ENCODE measurements at regions not wholly inside any gene's neighbourhood (a gene's known extent, or its start where the extent isn't known, plus 50 kb on each side); places are given as distances from the start of the nearest gene placed in this dataset.

- no peak for DNase-seq (ENCODE audit: low read depth)
- no peak overlapping the region for H3K4me3 ChIP-seq (ENCODE audit: low read depth, low read length)
- no peak for TF ChIP-seq CTCF (conservative IDR thresholded peaks at IDR 0.05; ENCODE audit: low read depth, low read length)
These were observed 124.2 kb downstream of the ZIC5 start for GRCh38 chr13:99847318-99847750.

GRCh38 chr13:99845161-99845874 is 126.2 kb downstream of the ZIC5 start:
- no peak for DNase-seq (ENCODE audit: low read depth)
- no peak for TF ChIP-seq CTCF (conservative IDR thresholded peaks at IDR 0.05; ENCODE audit: low read depth, low read length)
- H3K4me3 ChIP-seq (ENCODE audit: low read depth, low read length), result no peak overlapping the region

GRCh38 chr13:99844421-99844820 is 127.1 kb downstream of the ZIC5 start:
- H3K4me3 ChIP-seq (ENCODE audit: low read depth, low read length), result no peak overlapping the region
- DNase-seq (ENCODE audit: low read depth), result no peak
- no peak for TF ChIP-seq CTCF (conservative IDR thresholded peaks at IDR 0.05; ENCODE audit: low read depth, low read length)

GRCh38 chr13:99843872-99844271 is 127.7 kb downstream of the ZIC5 start:
- H3K4me3 ChIP-seq (ENCODE audit: low read depth, low read length), result no peak overlapping the region
- TF ChIP-seq CTCF (conservative IDR thresholded peaks at IDR 0.05; ENCODE audit: low read depth, low read length), result no peak
- DNase-seq (ENCODE audit: low read depth), result no peak

GRCh38 chr13:99842405-99842804 is 129.2 kb downstream of the ZIC5 start:
- no peak overlapping the region for H3K4me3 ChIP-seq (ENCODE audit: low read depth, low read length)
- DNase-seq (ENCODE audit: low read depth), result no peak
- no peak for TF ChIP-seq CTCF (conservative IDR thresholded peaks at IDR 0.05; ENCODE audit: low read depth, low read length)

- no peak for TF ChIP-seq CTCF (conservative IDR thresholded peaks at IDR 0.05; ENCODE audit: low read depth, low read length)
- DNase-seq (ENCODE audit: low read depth), result no peak
- H3K4me3 ChIP-seq (ENCODE audit: low read depth, low read length), result no peak overlapping the region
These were observed 135.3 kb downstream of the ZIC5 start for GRCh38 chr13:99836291-99836690.

- DNase-seq (ENCODE audit: low read depth), result no peak
- no peak overlapping the region for H3K4me3 ChIP-seq (ENCODE audit: low read depth, low read length)
- TF ChIP-seq CTCF (conservative IDR thresholded peaks at IDR 0.05; ENCODE audit: low read depth, low read length), result no peak
These were observed 136.1 kb downstream of the ZIC5 start for GRCh38 chr13:99835442-99835841.
